ENCODE measurements at regions not wholly inside any gene's neighbourhood (a gene's known extent, or its start where the extent isn't known, plus 50 kb on each side); places are given as distances from the start of the nearest gene placed in this dataset.
"Not testable (repeated sequence)": the region's sequence is repeated elsewhere in the genome, so short reads cannot be mapped to it uniquely, and the experiment has no call there.

- DNase-seq (ENCODE audit: low spot score), result peak; percentile 65
Observed at GRCh38 chr11:7143908-7144307, 55.1 kb downstream of the RBMXL2 start.

DNA sequence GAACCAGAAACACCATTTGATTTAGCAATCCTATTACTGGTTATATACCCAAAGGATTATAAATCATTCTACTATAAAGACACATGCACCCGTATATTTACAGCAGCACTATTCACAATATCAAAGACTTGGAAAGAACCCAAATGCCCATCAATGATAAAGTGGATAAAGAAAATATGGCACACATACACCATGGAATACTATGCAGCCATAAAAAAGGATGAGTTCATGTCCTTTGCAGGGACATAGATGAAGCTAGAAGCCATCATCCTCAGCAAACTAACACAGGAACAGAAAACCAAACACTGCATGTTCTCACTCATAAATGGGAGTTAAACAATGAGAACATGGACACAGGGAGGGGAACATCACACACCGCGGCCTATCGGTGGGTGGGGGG is 61.3 kb downstream of the RBMXL2 start:
- DNase-seq (ENCODE audit: low spot score), result not testable (repeated sequence)

DNA sequence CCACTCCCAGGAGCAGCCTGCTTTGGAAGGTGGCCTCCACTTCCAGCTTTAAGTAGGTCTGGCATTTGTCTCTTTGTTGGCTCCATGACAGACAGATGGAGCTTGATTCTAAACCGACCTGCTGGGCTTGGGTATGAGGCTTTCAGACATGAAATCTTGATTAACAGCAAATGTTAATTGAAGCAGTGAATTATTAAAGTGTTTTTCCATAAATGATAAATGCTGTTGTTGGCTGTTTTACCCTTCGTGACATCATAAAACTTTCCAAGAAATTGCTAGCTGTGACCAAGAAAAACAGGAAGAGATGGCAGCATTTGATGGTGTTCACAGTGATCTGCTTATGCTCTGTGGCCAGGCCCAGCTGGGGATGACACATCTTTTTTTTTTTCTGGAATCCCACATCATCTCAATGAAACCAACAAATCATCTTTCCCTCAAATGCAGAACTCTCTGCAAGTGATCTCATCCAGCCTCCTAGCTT is 66.1 kb downstream of the RBMXL2 start:
- no peak for DNase-seq (ENCODE audit: low spot score)

- DNase-seq (ENCODE audit: low spot score), result no peak
Observed at GRCh38 chr11:7160814-7161489, 72.2 kb downstream of the RBMXL2 start.

GRCh38 chr11:7165911-7166310 is 77.1 kb downstream of the RBMXL2 start:
- DNase-seq (ENCODE audit: low spot score), result no peak

DNA sequence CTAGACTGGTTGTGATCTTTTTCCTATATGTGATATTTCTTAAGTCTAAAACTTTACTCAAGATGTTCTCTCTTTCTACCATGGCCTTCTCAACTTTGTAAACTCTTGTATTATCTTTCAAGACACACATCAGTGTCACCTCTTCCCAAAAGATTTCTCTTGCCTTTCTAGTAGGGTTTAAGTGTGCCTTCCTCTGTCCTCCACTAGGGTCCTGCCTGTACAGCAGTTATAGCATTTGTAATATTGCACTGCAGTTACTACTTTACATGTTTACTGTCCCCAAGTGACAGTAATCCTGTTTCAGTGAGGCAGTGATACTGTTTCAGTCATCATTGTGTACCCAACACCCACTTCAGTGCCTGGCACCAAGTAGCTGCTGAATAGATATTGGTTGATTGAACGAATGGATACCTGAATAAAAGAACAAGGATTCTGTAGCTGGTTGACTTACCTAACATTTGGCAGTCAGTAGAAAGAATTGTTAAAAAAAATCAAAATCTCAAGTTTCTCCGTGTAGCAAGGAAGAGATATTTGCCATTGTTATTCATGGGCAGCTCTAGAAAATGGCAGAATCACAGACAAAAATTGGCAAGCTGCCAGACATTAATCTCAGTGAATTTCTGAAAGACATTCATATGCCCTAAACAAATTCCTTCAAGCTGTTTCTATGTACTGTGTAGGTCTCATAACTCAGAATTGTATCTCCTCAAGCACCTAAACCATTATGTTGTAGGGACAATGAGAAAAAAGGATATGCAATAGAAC is 79.4 kb downstream of the RBMXL2 start:
- no peak for DNase-seq (ENCODE audit: low spot score)

GRCh38 chr11:7168741-7168990 is 79.9 kb downstream of the RBMXL2 start:
- no peak for DNase-seq (ENCODE audit: low spot score)

DNA sequence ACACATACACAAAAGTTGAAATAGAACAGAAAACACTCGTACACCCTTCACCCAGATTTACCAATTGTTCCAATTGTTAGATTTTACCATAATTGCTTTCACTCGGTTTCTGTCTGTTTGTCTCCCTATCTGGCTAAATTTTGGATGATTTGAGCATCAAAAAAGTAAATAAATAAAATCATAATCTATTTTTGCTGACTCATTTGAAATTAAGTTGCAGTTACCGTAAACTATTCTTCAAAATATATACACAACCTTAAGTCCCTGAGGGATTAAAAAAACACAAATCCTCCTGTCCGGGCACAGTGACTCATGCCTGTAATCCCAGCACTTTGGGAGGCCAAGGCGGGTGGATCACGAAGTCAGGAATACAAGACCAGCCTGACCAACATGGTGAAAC is 81.3 kb upstream of the SYT9 start:
- DNase-seq (ENCODE audit: low spot score), result no peak

DNA sequence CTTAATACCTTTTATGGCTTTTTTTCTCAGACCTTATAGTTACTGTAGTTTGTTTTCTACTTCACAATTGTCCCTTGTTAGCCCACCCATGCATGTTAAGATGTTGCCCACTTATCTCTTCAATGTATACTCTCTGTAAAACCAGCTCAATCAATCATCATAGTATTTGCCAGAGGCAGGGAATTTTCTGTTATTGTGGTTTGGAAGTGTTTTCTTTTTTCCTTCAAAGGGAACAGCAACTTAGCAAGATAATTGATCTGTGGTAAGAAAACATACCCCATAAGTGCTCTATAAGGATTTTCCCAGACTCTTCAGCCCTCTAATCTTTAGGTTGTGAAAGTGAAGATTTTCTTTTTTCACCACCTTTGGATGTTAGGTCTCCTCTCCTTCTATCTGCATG is 76.7 kb upstream of the SYT9 start:
- no peak for DNase-seq (ENCODE audit: low spot score)

GRCh38 chr11:7186190-7186589 is 65.5 kb upstream of the SYT9 start:
- no peak for DNase-seq (ENCODE audit: low spot score)

DNA sequence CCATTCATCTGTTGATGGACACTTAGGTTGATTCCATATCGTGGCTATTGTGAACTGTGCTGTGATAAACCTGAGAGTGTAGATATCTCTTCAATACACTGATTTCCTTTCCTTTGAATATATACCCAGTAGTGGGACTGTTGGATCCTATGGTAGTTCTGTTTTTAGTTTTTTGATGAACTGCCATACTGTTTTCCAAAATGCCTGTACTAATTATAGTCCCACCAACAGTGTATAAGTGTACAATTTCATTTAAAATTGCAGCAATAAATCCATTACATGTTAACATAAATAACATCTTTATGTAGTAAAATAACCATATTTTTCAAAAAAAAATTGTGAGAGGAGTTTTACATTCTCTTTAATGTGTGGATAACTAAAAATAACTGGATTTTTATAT is 65.0 kb upstream of the SYT9 start:
- DNase-seq (ENCODE audit: low spot score), result no peak

DNA sequence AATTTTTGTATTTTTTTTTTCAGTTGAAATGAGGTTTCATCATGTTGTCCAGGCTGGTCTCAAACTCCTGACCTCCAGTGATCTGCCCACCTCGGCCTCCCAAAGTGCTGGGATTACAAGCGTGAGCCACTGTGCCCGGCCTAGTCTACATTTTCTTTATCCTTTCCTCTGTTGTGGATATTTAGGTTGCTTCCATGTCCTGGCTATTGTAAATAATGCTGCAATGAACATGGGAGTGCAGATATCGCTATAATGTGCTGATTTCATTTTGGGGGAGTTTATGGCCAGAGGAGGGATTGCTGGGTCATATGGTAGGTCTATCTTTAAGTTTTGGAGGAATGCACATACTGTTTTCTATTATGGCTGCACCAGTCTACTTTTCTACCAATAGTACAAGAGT is 58.9 kb upstream of the SYT9 start:
- not testable (repeated sequence) for DNase-seq (ENCODE audit: low spot score)

GRCh38 chr11:7196396-7197146 is 55.1 kb upstream of the SYT9 start:
- no peak for DNase-seq (ENCODE audit: low spot score)

DNA sequence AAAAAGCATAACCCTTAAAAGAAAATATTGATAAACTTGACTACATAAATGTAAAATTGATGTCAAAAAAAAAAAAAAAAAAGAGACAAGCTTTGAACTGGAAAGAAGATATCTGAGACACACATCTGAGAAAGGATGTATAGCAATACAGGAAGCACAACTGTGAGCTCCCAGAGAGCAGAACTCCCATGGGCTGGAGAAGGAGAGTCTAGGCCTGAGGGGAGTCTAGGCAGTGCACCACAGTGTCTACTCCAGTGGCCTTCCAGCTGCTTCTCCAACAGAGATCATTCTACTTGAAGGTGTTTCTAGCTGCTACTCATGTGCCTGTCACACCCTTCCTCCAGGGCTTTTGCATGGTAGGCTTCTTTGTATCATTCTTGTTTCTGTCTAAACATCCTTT is 54.2 kb upstream of the SYT9 start:
- no peak for DNase-seq (ENCODE audit: low spot score)
